ENCODE measurements at regions not wholly inside any gene's neighbourhood (a gene's known extent, or its start where the extent isn't known, plus 50 kb on each side); places are given as distances from the start of the nearest gene placed in this dataset.

GRCh38 chr16:5681966-5682365, 584.4 kb upstream of the EEF2KMT start:
- TF ChIP-seq CTCF (IDR thresholded peaks at IDR 0.05; ENCODE audit: low read depth, low read length) (no peak), EZH2phosphoT487 (IDR thresholded peaks at IDR 0.05; ENCODE audit: low read depth) (no peak)
